Hepatocyte (in vitro differentiated cells): ENCODE measurements at regions not wholly inside any gene's neighbourhood (a gene's known extent, or its start where the extent isn't known, plus 50 kb on each side); places are given as distances from the start of the nearest gene placed in this dataset.

ENCODE experiments used
- DNase-seq: peaks from one replicate; pipeline ENCODE4 v3.0.0-alpha.2; 2016; ENCODE audit warnings: low spot score
- H2AFZ ChIP-seq: fragments of 200-600 bp; sonication (generic); 2 replicates; pipeline ENCODE4 v1.6.0; 2016; ENCODE audit warnings: antibody characterized with exemption, mild to moderate bottlenecking
- H3K27ac ChIP-seq: fragments of 200-600 bp; sonication (generic); 2 replicates; pipeline ENCODE4 v1.5.1; 2016; ENCODE audit warnings: mild to moderate bottlenecking
- H3K27me3 ChIP-seq: fragments of 200-600 bp; sonication (generic); 2 replicates; pipeline ENCODE4 v1.6.1; 2016
- H3K36me3 ChIP-seq: fragments of 200-600 bp; sonication (generic); replicated peaks from 2 replicates; pipeline ENCODE4 v1.5.1; 2016; ENCODE audit warnings: low read depth; ENCODE audit not compliant: insufficient read depth
- H3K4me1 ChIP-seq: fragments of 200-600 bp; sonication (generic); 2 replicates; pipeline ENCODE4 v1.5.1; 2016; ENCODE audit warnings: mild to moderate bottlenecking, moderate library complexity; ENCODE audit not compliant: insufficient read depth
- H3K4me2 ChIP-seq: fragments of 200-600 bp; sonication (generic); 2 replicates; pipeline ENCODE4 v1.6.0; 2016
- H3K4me3 ChIP-seq: fragments of 200-600 bp; sonication (generic); 2 replicates; pipeline ENCODE4 v1.5.1; 2016; ENCODE audit warnings: mild to moderate bottlenecking
- H3K79me2 ChIP-seq: fragments of 200-600 bp; sonication (generic); 2 replicates; pipeline ENCODE4 v1.6.0; 2017; ENCODE audit warnings: mild to moderate bottlenecking
- H3K9me2 ChIP-seq: fragments of 200-600 bp; sonication (generic); replicated peaks from 2 replicates; pipeline ENCODE4 v1.6.0; 2017; ENCODE audit warnings: mild to moderate bottlenecking; ENCODE audit not compliant: insufficient read depth
- H3K9me3 ChIP-seq: fragments of 200-600 bp; sonication (generic); 2 replicates; pipeline ENCODE4 v1.5.1; 2016; ENCODE audit warnings: low read depth, mild to moderate bottlenecking
- H4K20me1 ChIP-seq: fragments of 200-600 bp; sonication (generic); 2 replicates; pipeline ENCODE4 v1.6.0; 2016; ENCODE audit warnings: mild to moderate bottlenecking; ENCODE audit not compliant: insufficient read depth, poor library complexity, severe bottlenecking
- EZH2 ChIP-seq: fragments of 200-600 bp; sonication (generic); IDR thresholded peaks from 2 replicates; pipeline ENCODE4 v1.6.1; 2016; ENCODE audit warnings: antibody characterized with exemption, mild to moderate bottlenecking, borderline replicate concordance
- EZH2phosphoT487 ChIP-seq: fragments of 200-600 bp; sonication (generic); IDR thresholded peaks from one replicate; pipeline ENCODE4 v1.6.1; 2018; ENCODE audit warnings: antibody characterized with exemption, mild to moderate bottlenecking, low read depth, moderate library complexity; ENCODE audit not compliant: unreplicated experiment, severe bottlenecking
- WGBS: methylation state at CpG from one replicate; pipeline ENCODE4 v1.1.6; 2016; ENCODE audit warnings: low lambda C conversion rate; ENCODE audit errors: missing lambda C conversion rate; 5-methylcytosine and 5-hydroxymethylcytosine counted together
- TF ChIP-seq, protein P1 (sequence below): fragments of 200-600 bp; sonication (generic); IDR thresholded peaks from 2 replicates; pipeline ENCODE4 v1.5.1; 2016; ENCODE audit warnings: antibody characterized with exemption, mild to moderate bottlenecking; ENCODE audit not compliant: poor library complexity

DNA sequence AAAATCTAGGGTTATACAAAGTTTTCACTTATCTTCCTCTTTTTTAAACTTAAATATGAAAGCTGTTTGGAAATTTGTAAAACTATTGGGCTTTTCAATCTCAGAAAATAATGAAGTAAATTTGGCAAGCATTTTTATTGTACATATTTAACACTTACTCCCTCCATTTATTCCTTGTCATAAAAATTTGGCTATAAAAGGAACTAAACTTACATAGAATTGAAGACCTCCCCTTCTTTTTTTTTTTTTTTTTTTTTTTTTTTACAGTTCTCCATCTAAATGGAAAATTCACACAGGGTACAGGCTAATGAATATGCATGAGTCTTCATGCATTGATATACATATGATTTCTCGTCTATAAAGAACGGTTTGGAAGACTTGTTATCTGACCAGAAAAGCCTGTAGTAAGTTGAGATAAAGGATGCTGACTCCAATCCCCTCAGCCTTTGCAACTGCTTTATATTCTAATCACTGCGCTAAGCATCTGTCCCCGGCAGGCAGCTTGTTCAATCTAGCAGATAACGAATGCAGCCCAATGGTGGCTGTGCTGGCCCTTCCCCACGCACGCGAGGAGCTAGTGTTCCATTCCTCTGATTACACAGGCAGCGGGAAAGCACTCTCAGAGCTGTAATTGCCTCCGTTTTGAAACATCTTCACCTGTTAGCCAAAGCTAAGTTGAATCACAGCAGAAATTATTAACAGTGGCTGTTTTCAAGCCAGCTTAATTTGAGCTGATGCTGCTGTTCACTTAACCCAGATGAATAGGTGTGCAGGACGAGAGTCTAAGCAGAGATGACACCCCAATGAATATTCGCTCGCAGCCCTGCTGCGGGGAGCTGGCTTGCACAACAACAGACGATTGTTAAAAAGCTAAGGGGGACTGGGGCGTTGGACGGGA is 453.8 kb upstream of the ZNF608 start:
- Histone ChIP-seq H3K79me2 (no peaks in the 10 kb centered on the region), H3K9me2 (no peaks in the 10 kb centered on the region), H3K4me1 (peaks cover 21% of the 10 kb centered on the region), H3K4me3 (no peak overlapping the region), H2AFZ (peak overlapping the region; percentile 13), H3K27me3 (no peaks in the 10 kb centered on the region), H4K20me1 (no peaks in the 10 kb centered on the region), H3K27ac (no peak overlapping the region), H3K36me3 (no peaks in the 10 kb centered on the region), H3K4me2 (peak overlapping the region; percentile 75), H3K9me3 (no peaks in the 10 kb centered on the region)
- 4% methylated on average over 17 of the region's 17 CpGs for WGBS
- TF ChIP-seq, protein P1, sequence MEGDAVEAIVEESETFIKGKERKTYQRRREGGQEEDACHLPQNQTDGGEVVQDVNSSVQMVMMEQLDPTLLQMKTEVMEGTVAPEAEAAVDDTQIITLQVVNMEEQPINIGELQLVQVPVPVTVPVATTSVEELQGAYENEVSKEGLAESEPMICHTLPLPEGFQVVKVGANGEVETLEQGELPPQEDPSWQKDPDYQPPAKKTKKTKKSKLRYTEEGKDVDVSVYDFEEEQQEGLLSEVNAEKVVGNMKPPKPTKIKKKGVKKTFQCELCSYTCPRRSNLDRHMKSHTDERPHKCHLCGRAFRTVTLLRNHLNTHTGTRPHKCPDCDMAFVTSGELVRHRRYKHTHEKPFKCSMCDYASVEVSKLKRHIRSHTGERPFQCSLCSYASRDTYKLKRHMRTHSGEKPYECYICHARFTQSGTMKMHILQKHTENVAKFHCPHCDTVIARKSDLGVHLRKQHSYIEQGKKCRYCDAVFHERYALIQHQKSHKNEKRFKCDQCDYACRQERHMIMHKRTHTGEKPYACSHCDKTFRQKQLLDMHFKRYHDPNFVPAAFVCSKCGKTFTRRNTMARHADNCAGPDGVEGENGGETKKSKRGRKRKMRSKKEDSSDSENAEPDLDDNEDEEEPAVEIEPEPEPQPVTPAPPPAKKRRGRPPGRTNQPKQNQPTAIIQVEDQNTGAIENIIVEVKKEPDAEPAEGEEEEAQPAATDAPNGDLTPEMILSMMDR: no peak
- TF ChIP-seq EZH2 (no peak), EZH2phosphoT487 (no peak)
- peak; percentile 34 for DNase-seq

DNA sequence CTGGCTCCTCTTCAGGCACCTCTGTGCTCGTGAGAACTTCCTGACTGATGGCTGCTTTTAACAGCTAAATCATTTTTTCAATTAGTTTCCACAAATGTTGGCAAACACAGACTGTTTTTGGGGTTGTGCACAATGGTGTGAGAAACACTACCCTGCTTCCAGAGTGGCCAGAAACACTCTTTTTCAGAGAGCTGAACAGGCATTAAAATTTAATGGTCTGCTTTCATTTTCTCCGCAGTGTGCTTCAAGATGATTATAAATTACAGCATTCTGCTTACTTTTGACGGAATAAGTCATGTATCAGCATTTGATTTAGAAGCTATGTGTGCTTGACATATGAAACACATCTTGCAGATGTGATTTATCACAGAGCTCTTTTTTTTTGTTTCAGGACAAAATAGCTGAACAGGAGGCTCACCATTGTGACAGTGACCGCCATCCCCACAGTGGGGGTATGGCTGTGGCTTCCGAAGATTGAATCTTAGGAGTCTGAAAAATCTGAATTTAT is 454.5 kb upstream of the ZNF608 start:
- TF ChIP-seq EZH2 (no peak), EZH2phosphoT487 (no peak)
- TF ChIP-seq, protein P1: no peak
- 61% methylated on average over 5 of the region's 5 CpGs for WGBS
- H3K36me3 ChIP-seq: no peaks in the 10 kb centered on the region
- H3K9me2 ChIP-seq: no peaks in the 10 kb centered on the region
- H3K27me3 ChIP-seq: no peaks in the 10 kb centered on the region
- peaks cover 21% of the 10 kb centered on the region for H3K4me1 ChIP-seq
- no peak overlapping the region for H3K4me3 ChIP-seq
- DNase-seq: no peak
- H2AFZ ChIP-seq: peak overlapping the region; percentile 13
- H3K79me2 ChIP-seq: no peaks in the 10 kb centered on the region
- no peaks in the 10 kb centered on the region for H4K20me1 ChIP-seq
- no peak overlapping the region for H3K27ac ChIP-seq
- H3K9me3 ChIP-seq: no peaks in the 10 kb centered on the region
- H3K4me2 ChIP-seq: peak overlapping the region; percentile 75

DNA sequence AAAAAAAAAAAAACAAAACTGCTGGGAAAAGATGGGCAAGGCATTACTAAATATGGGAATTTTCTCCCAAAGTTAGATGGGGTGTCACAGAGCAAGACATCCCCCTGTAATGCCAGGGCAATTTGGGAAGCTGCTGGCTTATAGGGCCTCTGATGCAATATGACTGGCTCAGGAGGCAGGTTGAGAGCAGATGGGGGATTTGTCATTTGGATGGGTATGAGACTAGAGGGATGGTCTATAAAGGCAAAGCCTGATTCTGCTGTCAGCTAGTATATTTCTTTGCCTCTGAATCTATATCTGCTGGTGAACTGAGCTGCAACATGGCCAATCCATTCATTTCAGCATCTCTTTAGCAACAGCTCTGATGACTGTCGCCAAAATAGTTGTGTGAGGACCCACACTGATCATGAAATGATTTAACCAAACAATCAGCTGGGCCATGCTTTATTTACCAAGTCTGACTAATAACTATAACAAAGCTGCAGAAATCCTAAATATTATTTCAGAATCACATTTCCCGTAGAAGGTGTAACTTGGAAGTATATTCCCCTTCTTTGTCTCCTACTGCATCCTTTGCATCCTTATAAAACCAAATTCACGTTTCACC is 455.1 kb upstream of the ZNF608 start:
- no peaks in the 10 kb centered on the region for H3K27me3 ChIP-seq
- H3K4me3 ChIP-seq: no peak overlapping the region
- H3K79me2 ChIP-seq: no peaks in the 10 kb centered on the region
- no peaks in the 10 kb centered on the region for H4K20me1 ChIP-seq
- no peak overlapping the region for H3K27ac ChIP-seq
- TF ChIP-seq EZH2: no peak
- TF ChIP-seq, protein P1: no peak
- no peaks in the 10 kb centered on the region for H3K9me2 ChIP-seq
- H2AFZ ChIP-seq: no peak overlapping the region
- no peaks in the 10 kb centered on the region for H3K36me3 ChIP-seq
- WGBS: 92% methylated on average over 3 of the region's 3 CpGs
- peaks cover 17% of the 10 kb centered on the region for H3K4me1 ChIP-seq
- no peak overlapping the region for H3K4me2 ChIP-seq
- H3K9me3 ChIP-seq: no peaks in the 10 kb centered on the region
- no peak for DNase-seq
